Peyer's patch (tissue), 4 donors: ENCODE measurements at regions not wholly inside any gene's neighbourhood (a gene's known extent, or its start where the extent isn't known, plus 50 kb on each side); places are given as distances from the start of the nearest gene placed in this dataset.

ENCODE experiments used
- DNase-seq, 3 donors: peaks; one replicate each; pipeline ENCODE4 v3.0.0-alpha.2; 2017 to 2019
- H3K27ac ChIP-seq, 4 donors: fragments of 200-600 bp; sonication (generic); one replicate each; pipeline ENCODE4 v1.5.1; 2016 to 2019
- H3K27me3 ChIP-seq, 2 donors: fragments of 200-600 bp; sonication (generic); one replicate each; pipeline ENCODE4 v1.5.1; 2019
- H3K36me3 ChIP-seq, 3 donors: fragments of 200-600 bp; sonication (generic); one replicate each; pipeline ENCODE4 v1.5.1; 2016 to 2019
- H3K4me1 ChIP-seq, 4 donors: fragments of 200-600 bp; sonication (generic); one replicate each; pipeline ENCODE4 v1.5.1; 2016 to 2019
- H3K4me3 ChIP-seq, 4 donors: fragments of 200-600 bp; sonication (generic); 1 replicate in 3 of 4; 2 replicates in 1 of 4; pipeline ENCODE4 v1.5.1; 2016 to 2019; ENCODE audit warnings: mild to moderate bottlenecking in 1 of 4
- H3K9me3 ChIP-seq, 4 donors: fragments of 200-600 bp; sonication (generic); one replicate each; pipeline ENCODE4 v1.5.1; 2016 to 2019; ENCODE audit warnings: mild to moderate bottlenecking in 1 of 4
- CTCF ChIP-seq, 6 experiments: fragments of 450-650 bp in 4 of 6; fragments of 200-600 bp in 2 of 6; sonication (generic) in 1 of 6; IDR thresholded peaks; one replicate each; pipeline ENCODE4 v1.5.1; 2017 to 2019; ENCODE audit warnings: antibody characterized with exemption in 6 of 6, mild to moderate bottlenecking in 3 of 6, moderate library complexity in 1 of 6
- POLR2A ChIP-seq, 2 donors: fragments of 450-650 bp; IDR thresholded peaks; one replicate each; pipeline ENCODE4 v1.5.1; 2017; ENCODE audit warnings: antibody characterized with exemption in 2 of 2, mild to moderate bottlenecking in 2 of 2, moderate library complexity in 2 of 2

- Histone ChIP-seq H3K9me3 (no peaks in the 10 kb centered on the region), H3K36me3 (no peaks in the 10 kb centered on the region), H3K4me1 (no peaks in the 10 kb centered on the region), H3K27me3 (no peaks in the 10 kb centered on the region), H3K4me3 (no peak overlapping the region), H3K27ac (no peak overlapping the region)
- DNase-seq, result no peak
- TF ChIP-seq POLR2A (IDR thresholded peaks at IDR 0.05) (no peak), CTCF (IDR thresholded peaks at IDR 0.05) (no peak)
These were observed 723.7 kb downstream of the DCDC2C start for GRCh38 chr2:4427083-4427482.

GRCh38 chr2:4445821-4446220 is 742.4 kb downstream of the DCDC2C start:
- peaks cover 0 to 3% (median 0%) of the 10 kb centered on the region in 4 donors for H3K9me3 ChIP-seq
- H3K36me3 ChIP-seq, result no peaks in the 10 kb centered on the region
- TF ChIP-seq CTCF (IDR thresholded peaks at IDR 0.05) (no peak), POLR2A (IDR thresholded peaks at IDR 0.05) (no peak)
- DNase-seq, result no peak
- no peak overlapping the region for H3K27ac ChIP-seq
- no peaks in the 10 kb centered on the region for H3K27me3 ChIP-seq
- H3K4me1 ChIP-seq, result no peaks in the 10 kb centered on the region
- H3K4me3 ChIP-seq, result no peak overlapping the region

GRCh38 chr2:4454907-4455306 is 751.5 kb downstream of the DCDC2C start:
- H3K27me3 ChIP-seq, result no peaks in the 10 kb centered on the region
- H3K36me3 ChIP-seq, result no peaks in the 10 kb centered on the region
- no peak for TF ChIP-seq POLR2A (IDR thresholded peaks at IDR 0.05)
- no peak for TF ChIP-seq CTCF (IDR thresholded peaks at IDR 0.05)
- no peaks in the 10 kb centered on the region for H3K4me1 ChIP-seq
- no peak for DNase-seq
- H3K27ac ChIP-seq, result no peak overlapping the region
- H3K9me3 ChIP-seq, result peaks cover 0 to under 1% (median 0%) of the 10 kb centered on the region in 4 donors
- no peak overlapping the region for H3K4me3 ChIP-seq

- no peak for DNase-seq
- no peak for TF ChIP-seq POLR2A (IDR thresholded peaks at IDR 0.05)
- no peak for TF ChIP-seq CTCF (IDR thresholded peaks at IDR 0.05)
- Histone ChIP-seq H3K36me3 (no peaks in the 10 kb centered on the region), H3K4me1 (no peaks in the 10 kb centered on the region), H3K9me3 (no peaks in the 10 kb centered on the region), H3K27ac (no peak overlapping the region), H3K27me3 (no peaks in the 10 kb centered on the region), H3K4me3 (no peak overlapping the region)
These were observed 752.2 kb downstream of the DCDC2C start for GRCh38 chr2:4455486-4456155.

GRCh38 chr2:4464634-4465266 is 761.4 kb downstream of the DCDC2C start:
- TF ChIP-seq CTCF (IDR thresholded peaks at IDR 0.05) (no peak), POLR2A (IDR thresholded peaks at IDR 0.05) (no peak)
- Histone ChIP-seq H3K27ac (no peak overlapping the region), H3K4me3 (no peak overlapping the region), H3K27me3 (no peaks in the 10 kb centered on the region), H3K9me3 (no peaks in the 10 kb centered on the region), H3K4me1 (no peaks in the 10 kb centered on the region), H3K36me3 (no peaks in the 10 kb centered on the region)
- no peak for DNase-seq
